ENCODE measurements at regions not wholly inside any gene's neighbourhood (a gene's known extent, or its start where the extent isn't known, plus 50 kb on each side); places are given as distances from the start of the nearest gene placed in this dataset.
A peak's percentile ranks its signal among the peaks of the same experiment; 100 is the strongest.

- Histone ChIP-seq H3K27me3 (peaks cover 0 to 7% (median 0%) of the 10 kb centered on the region in 4 donors), H3K4me1 (peaks cover 0 to 4% (median 0%) of the 10 kb centered on the region in 3 donors), H3K36me3 (no peaks in the 10 kb centered on the region), H3K4me3 (no peak overlapping the region), H3K9me3 (no peaks in the 10 kb centered on the region), H3K27ac (no peak overlapping the region)
- 36 to 44% methylated on average over 2 of the region's 2 CpGs for WGBS, 2 donors
- no peak for DNase-seq
- TF ChIP-seq POLR2A (IDR thresholded peaks at IDR 0.05) (no peak), CTCF (IDR thresholded peaks at IDR 0.05) (no peak)
- intact Hi-C loops (cut with DNase I): loop anchor here (10.0 kb wide), 1 partner anchor 708 kb away; no protein-coding TSS in a partner anchor
These were observed 87.6 kb upstream of the PRB2 start for GRCh38 chr12:11482955-11483354.

- H3K36me3 ChIP-seq: no peaks in the 10 kb centered on the region
- H3K4me1 ChIP-seq: peaks cover 0 to 4% (median 0%) of the 10 kb centered on the region in 3 donors
- TF ChIP-seq POLR2A (IDR thresholded peaks at IDR 0.05) (no peak), CTCF (IDR thresholded peaks at IDR 0.05) (peak; percentile 90 to 97 (median 94))
- DNase-seq: peak; percentile 9
- H3K9me3 ChIP-seq: no peaks in the 10 kb centered on the region
- H3K4me3 ChIP-seq: no peak overlapping the region
- intact Hi-C loops (cut with DNase I): loop anchor here (5.0 to 10.0 kb wide), 2 partner anchors 260 to 712 kb away; no protein-coding TSS in a partner anchor
- H3K27me3 ChIP-seq: peaks cover 0 to 15% (median 0%) of the 10 kb centered on the region in 4 donors
- WGBS, 2 donors: 20 to 22% methylated on average over 13 of the region's 13 CpGs
- no peak overlapping the region for H3K27ac ChIP-seq
These were observed 91.5 kb upstream of the PRB2 start for GRCh38 chr12:11486623-11487444.

- peaks cover 0 to 10% (median 5%) of the 10 kb centered on the region in 3 donors for H3K4me1 ChIP-seq
- intact Hi-C loops (cut with DNase I): no loop called here
- WGBS, 2 donors: 73 to 85% methylated on average over 3 of the region's 3 CpGs
- H3K9me3 ChIP-seq: no peaks in the 10 kb centered on the region
- no peaks in the 10 kb centered on the region for H3K36me3 ChIP-seq
- H3K27me3 ChIP-seq: peaks cover 0 to 36% (median 0%) of the 10 kb centered on the region in 4 donors
- no peak for TF ChIP-seq POLR2A (IDR thresholded peaks at IDR 0.05)
- TF ChIP-seq CTCF (IDR thresholded peaks at IDR 0.05): no peak
- no peak overlapping the region for H3K4me3 ChIP-seq
- no peak overlapping the region for H3K27ac ChIP-seq
- DNase-seq: no peak
These were observed 100.9 kb upstream of the PRB2 start for GRCh38 chr12:11496157-11496851.

GRCh38 chr12:11497438-11497837, 102.1 kb upstream of the PRB2 start:
- TF ChIP-seq POLR2A (IDR thresholded peaks at IDR 0.05) (no peak), CTCF (IDR thresholded peaks at IDR 0.05) (no peak)
- H3K4me1 ChIP-seq: peaks cover 0 to 10% (median 5%) of the 10 kb centered on the region in 3 donors
- peaks cover 0 to 35% (median 0%) of the 10 kb centered on the region in 4 donors for H3K27me3 ChIP-seq
- intact Hi-C loops (cut with DNase I): no loop called here
- no peak for DNase-seq
- no peak overlapping the region for H3K27ac ChIP-seq
- no peaks in the 10 kb centered on the region for H3K9me3 ChIP-seq
- no peaks in the 10 kb centered on the region for H3K36me3 ChIP-seq
- WGBS, 2 donors: 82 to 88% methylated on average over 4 to 7 of the region's 7 CpGs
- no peak overlapping the region for H3K4me3 ChIP-seq

- no peaks in the 10 kb centered on the region for H3K9me3 ChIP-seq
- H3K4me1 ChIP-seq: peaks cover 0 to 10% (median 5%) of the 10 kb centered on the region in 3 donors
- no peak overlapping the region for H3K27ac ChIP-seq
- peaks cover 0 to 35% (median 0%) of the 10 kb centered on the region in 4 donors for H3K27me3 ChIP-seq
- no peaks in the 10 kb centered on the region for H3K36me3 ChIP-seq
- TF ChIP-seq CTCF (IDR thresholded peaks at IDR 0.05) (no peak), POLR2A (IDR thresholded peaks at IDR 0.05) (no peak)
- WGBS, 2 donors: 61 to 66% methylated on average over 4 of the region's 4 CpGs
- no peak overlapping the region for H3K4me3 ChIP-seq
- no peak for DNase-seq
- intact Hi-C loops (cut with DNase I): no loop called here
These were observed 102.6 kb upstream of the PRB2 start for GRCh38 chr12:11497995-11498394.

Measured in esophagus squamous epithelium (tissue), 5 donors.